Left ventricle myocardium inferior (tissue), 1 donor: ENCODE measurements at regions not wholly inside any gene's neighbourhood (a gene's known extent, or its start where the extent isn't known, plus 50 kb on each side); places are given as distances from the start of the nearest gene placed in this dataset.

ENCODE experiments used
- DNase-seq: peaks from one replicate; pipeline ENCODE4 v3.0.0-alpha.2; 2020
- H3K27ac ChIP-seq: fragments of 200-600 bp; replicated peaks from 2 replicates; pipeline ENCODE4 v1.8.0; 2021
- H3K27me3 ChIP-seq: fragments of 200-600 bp; 2 replicates; pipeline ENCODE4 v1.8.0; 2021; ENCODE audit warnings: low read depth
- H3K36me3 ChIP-seq: fragments of 200-600 bp; 2 replicates; pipeline ENCODE4 v1.8.0; 2021
- H3K4me1 ChIP-seq: fragments of 200-600 bp; 2 replicates; pipeline ENCODE4 v1.8.0; 2021
- H3K4me3 ChIP-seq: fragments of 200-600 bp; 2 replicates; pipeline ENCODE4 v1.8.0; 2021; ENCODE audit warnings: mild to moderate bottlenecking, moderate library complexity
- H3K9me3 ChIP-seq: fragments of 200-600 bp; replicated peaks from 2 replicates; pipeline ENCODE4 v1.8.0; 2021
- CTCF ChIP-seq: fragments of 200-600 bp; IDR thresholded peaks from 2 replicates; pipeline ENCODE4 v1.8.0; 2021; ENCODE audit warnings: antibody characterized with exemption, mild to moderate bottlenecking, borderline replicate concordance
- intact Hi-C: fragments of 100-400 bp; cut with micrococcal nuclease; formaldehyde crosslinking; loops from one replicate; pipeline ENCODE4 v1.11.0; 2022
- donor health status: DM: no; HTN: yes; CAD: no; lungs with severe emphysema.

GRCh38 chr15:36434177-36434576 lies 145.2 kb upstream of the CDIN1 start:
- no peak overlapping the region for H3K4me3 ChIP-seq
- TF ChIP-seq CTCF, result no peak
- intact Hi-C loops, result no loop called here
- no peaks in the 10 kb centered on the region for H3K9me3 ChIP-seq
- no peak overlapping the region for H3K27ac ChIP-seq
- DNase-seq, result no peak
- H3K4me1 ChIP-seq, result no peaks in the 10 kb centered on the region
- no peaks in the 10 kb centered on the region for H3K36me3 ChIP-seq
- no peaks in the 10 kb centered on the region for H3K27me3 ChIP-seq

DNA sequence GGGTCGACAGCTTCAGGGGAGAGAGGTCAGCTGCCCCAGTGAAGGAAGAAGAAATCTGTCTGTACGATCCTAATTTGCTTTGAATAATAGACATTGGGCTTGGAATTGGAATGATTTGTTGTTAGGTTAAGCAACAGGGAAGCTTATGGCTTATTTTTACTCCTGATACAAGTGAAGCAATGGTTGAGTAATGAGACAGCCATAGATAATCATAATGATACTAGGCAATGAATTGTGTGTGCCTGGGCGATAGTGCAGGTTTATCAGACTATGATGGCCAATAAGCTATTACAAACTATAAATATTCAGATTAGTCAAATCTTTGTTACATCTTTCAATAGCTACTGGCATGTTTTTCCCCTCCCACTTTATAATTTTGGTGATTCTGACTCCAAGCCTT lies 140.9 kb upstream of the CDIN1 start:
- H3K9me3 ChIP-seq, result no peaks in the 10 kb centered on the region
- H3K4me3 ChIP-seq, result no peak overlapping the region
- intact Hi-C loops, result no loop called here
- no peaks in the 10 kb centered on the region for H3K36me3 ChIP-seq
- DNase-seq, result no peak
- no peak overlapping the region for H3K27ac ChIP-seq
- H3K4me1 ChIP-seq, result no peaks in the 10 kb centered on the region
- no peaks in the 10 kb centered on the region for H3K27me3 ChIP-seq
- TF ChIP-seq CTCF, result no peak

DNA sequence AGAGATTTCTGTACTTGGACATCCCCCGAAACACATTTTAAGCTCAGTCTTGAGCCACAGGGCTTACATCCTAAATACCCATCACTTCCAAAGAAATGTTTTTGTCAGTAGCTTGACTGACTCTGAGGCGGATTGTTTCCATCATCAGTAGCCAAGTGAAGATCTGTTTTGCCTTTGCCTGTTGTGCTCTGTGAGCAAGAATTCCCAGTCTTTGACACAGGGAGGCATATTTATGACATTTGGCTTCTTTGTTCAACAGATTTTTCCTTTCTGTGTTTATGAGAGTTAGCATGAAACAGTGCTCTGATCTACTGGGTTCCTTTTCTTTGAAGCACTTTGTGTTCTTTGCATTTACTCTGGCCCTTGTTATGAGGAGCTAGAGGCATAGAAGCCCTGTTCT lies 132.1 kb upstream of the CDIN1 start:
- no peaks in the 10 kb centered on the region for H3K27me3 ChIP-seq
- intact Hi-C loops, result no loop called here
- DNase-seq, result no peak
- H3K4me1 ChIP-seq, result peaks cover 8% of the 10 kb centered on the region
- no peak for TF ChIP-seq CTCF
- no peaks in the 10 kb centered on the region for H3K9me3 ChIP-seq
- H3K4me3 ChIP-seq, result no peak overlapping the region
- no peaks in the 10 kb centered on the region for H3K36me3 ChIP-seq
- H3K27ac ChIP-seq, result no peak overlapping the region

DNA sequence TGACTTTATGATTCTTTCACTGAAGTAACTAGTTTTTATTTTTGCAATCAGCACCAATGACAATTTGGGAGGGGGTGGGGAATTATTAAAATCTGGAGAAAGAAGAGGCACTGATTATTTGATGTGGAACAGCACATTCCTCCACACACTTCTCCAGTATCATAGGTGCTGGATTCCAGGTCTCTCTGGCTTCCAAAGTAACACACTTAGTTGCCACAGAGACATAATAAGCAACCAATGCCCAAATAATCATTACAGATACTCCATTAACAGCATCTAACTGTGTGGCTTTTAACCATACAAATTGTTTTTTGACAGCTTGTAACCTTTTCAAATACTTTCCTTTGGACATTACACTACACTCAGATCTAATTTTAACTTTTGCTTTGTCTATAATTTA lies 131.0 kb upstream of the CDIN1 start:
- no peak overlapping the region for H3K27ac ChIP-seq
- no peaks in the 10 kb centered on the region for H3K9me3 ChIP-seq
- intact Hi-C loops, result no loop called here
- peaks cover 8% of the 10 kb centered on the region for H3K4me1 ChIP-seq
- no peak for DNase-seq
- H3K36me3 ChIP-seq, result no peaks in the 10 kb centered on the region
- no peak overlapping the region for H3K4me3 ChIP-seq
- H3K27me3 ChIP-seq, result no peaks in the 10 kb centered on the region
- TF ChIP-seq CTCF, result no peak

- Histone ChIP-seq H3K4me3 (no peak overlapping the region), H3K27me3 (no peaks in the 10 kb centered on the region), H3K9me3 (peaks cover 2% of the 10 kb centered on the region), H3K27ac (no peak overlapping the region), H3K36me3 (no peaks in the 10 kb centered on the region), H3K4me1 (peaks cover 8% of the 10 kb centered on the region)
- TF ChIP-seq CTCF, result no peak
- peak; percentile 13 for DNase-seq
- intact Hi-C loops, result no loop called here
Measured at GRCh38 chr15:36449084-36449661, 130.3 kb upstream of the CDIN1 start.
